ENCODE measurements at regions not wholly inside any gene's neighbourhood (a gene's known extent, or its start where the extent isn't known, plus 50 kb on each side); places are given as distances from the start of the nearest gene placed in this dataset.

GRCh38 chr10:6642876-6643275 lies 62.8 kb upstream of the PRKCQ start:
- no peak for TF ChIP-seq ZNF324 (tag by site-specific recombination; IDR thresholded peaks at IDR 0.05)
- no peak for TF ChIP-seq YY1 (tag by site-specific recombination; IDR thresholded peaks at IDR 0.05)
- TF ChIP-seq TRIM28 (IDR thresholded peaks at IDR 0.05; ENCODE audit: borderline replicate concordance, low read length): no peak
- no peak for TF ChIP-seq CTCF (tag by site-specific recombination; IDR thresholded peaks at IDR 0.05)
- no peak for TF ChIP-seq MZF1 (tag by site-specific recombination; IDR thresholded peaks at IDR 0.05; ENCODE audit: borderline replicate concordance)
- TF ChIP-seq BCL6B (tag by site-specific recombination; IDR thresholded peaks at IDR 0.05): no peak

Data from HEK293 (cell line).